Endodermal cell (in vitro differentiated cells): ENCODE measurements at regions not wholly inside any gene's neighbourhood (a gene's known extent, or its start where the extent isn't known, plus 50 kb on each side); places are given as distances from the start of the nearest gene placed in this dataset.

Source experiments
- DNase-seq: peaks from one replicate; pipeline ENCODE4 v3.0.0-alpha.2; 2017
- H3K27ac ChIP-seq: 2 replicates; pipeline ENCODE4 v1.5.1; 2013; ENCODE audit warnings: mild to moderate bottlenecking, low read depth, low read length, moderate library complexity
- H3K27me3 ChIP-seq: 2 replicates; pipeline ENCODE4 v1.6.1; 2013; ENCODE audit warnings: mild to moderate bottlenecking, low read length, moderate library complexity; ENCODE audit not compliant: insufficient read depth, control insufficient read depth, poor library complexity, severe bottlenecking
- H3K36me3 ChIP-seq: 2 replicates; pipeline ENCODE4 v1.7.0; 2013; ENCODE audit warnings: mild to moderate bottlenecking, low read length, moderate library complexity; ENCODE audit not compliant: control insufficient read depth, insufficient read depth
- H3K4me1 ChIP-seq: one replicate; pipeline ENCODE4 v1.7.0; 2013; ENCODE audit warnings: low read length; ENCODE audit not compliant: control insufficient read depth, insufficient read depth
- H3K4me3 ChIP-seq: 2 replicates; pipeline ENCODE4 v1.5.1; 2013; ENCODE audit warnings: mild to moderate bottlenecking, low read length, moderate library complexity
- H3K9ac ChIP-seq: 2 replicates; pipeline ENCODE4 v1.6.1; 2013; ENCODE audit warnings: mild to moderate bottlenecking, low read length, moderate library complexity; ENCODE audit not compliant: poor library complexity, severe bottlenecking; ENCODE audit errors: extremely low read depth
- H3K9me3 ChIP-seq: 2 replicates; pipeline ENCODE4 v1.6.1; 2013; ENCODE audit warnings: mild to moderate bottlenecking, low read length, moderate library complexity; ENCODE audit not compliant: control insufficient read depth
- H3K27ac Mint-ChIP-seq: 2 replicates; pipeline ENCODE4 v1.8.0; 2020; ENCODE audit warnings: mixed read lengths
- H3K27me3 Mint-ChIP-seq: 2 replicates; pipeline ENCODE4 v1.8.0; 2021; ENCODE audit warnings: mild to moderate bottlenecking, mixed read lengths; ENCODE audit not compliant: insufficient read depth
- H3K36me3 Mint-ChIP-seq: 2 replicates; pipeline ENCODE4 v1.8.0; 2020; ENCODE audit warnings: low read depth, mixed read lengths
- H3K4me1 Mint-ChIP-seq: 2 replicates; pipeline ENCODE4 v1.8.0; 2020; ENCODE audit warnings: mixed read lengths
- H3K4me3 Mint-ChIP-seq: 2 replicates; pipeline ENCODE4 v1.8.0; 2020; ENCODE audit warnings: mild to moderate bottlenecking, moderate library complexity, mixed read lengths
- H3K9me3 Mint-ChIP-seq: 2 replicates; pipeline ENCODE4 v1.8.0; 2020; ENCODE audit warnings: mild to moderate bottlenecking, mixed read lengths
- WGBS, 2 experiments: methylation state at CpG; one replicate each; pipeline versions ENCODE4 v1.1.5 to v1.1.7; 2013; ENCODE audit warnings: missing lambda C conversion rate in 2 of 2, mixed read lengths in 1 of 2; ENCODE audit not compliant: insufficient coverage in 1 of 2, insufficient read length in 1 of 2; 5-methylcytosine and 5-hydroxymethylcytosine counted together
- TF ChIP-seq, protein P1 (sequence below): fragments of 200-600 bp; sonication (generic); conservative IDR thresholded peaks from 2 replicates; pipeline ENCODE4 v1.5.0; 2021; ENCODE audit warnings: antibody characterized with exemption, mild to moderate bottlenecking

GRCh38 chr15:35755237-35755802, 209.4 kb upstream of the DPH6 start:
- no peak for DNase-seq
- WGBS, 2 experiments: 90% methylated on average over 1 of the region's 2 CpGs; no CpG with 5 or more reads in 1 of the 2 experiments
- no peaks in the 10 kb centered on the region for H3K4me1 ChIP-seq
- Mint-ChIP-seq H3K36me3 (no peaks in the 10 kb centered on the region), H3K4me3 (no peak overlapping the region), H3K27me3 (no peaks in the 10 kb centered on the region), H3K27ac (no peak overlapping the region), H3K9me3 (no peaks in the 10 kb centered on the region), H3K4me1 (peaks cover 5% of the 10 kb centered on the region)
- H3K9me3 ChIP-seq: no peaks in the 10 kb centered on the region
- no peaks in the 10 kb centered on the region for H3K36me3 ChIP-seq
- no peak overlapping the region for H3K4me3 ChIP-seq
- no peaks in the 10 kb centered on the region for H3K27me3 ChIP-seq
- no peak overlapping the region for H3K9ac ChIP-seq
- TF ChIP-seq, protein P1, sequence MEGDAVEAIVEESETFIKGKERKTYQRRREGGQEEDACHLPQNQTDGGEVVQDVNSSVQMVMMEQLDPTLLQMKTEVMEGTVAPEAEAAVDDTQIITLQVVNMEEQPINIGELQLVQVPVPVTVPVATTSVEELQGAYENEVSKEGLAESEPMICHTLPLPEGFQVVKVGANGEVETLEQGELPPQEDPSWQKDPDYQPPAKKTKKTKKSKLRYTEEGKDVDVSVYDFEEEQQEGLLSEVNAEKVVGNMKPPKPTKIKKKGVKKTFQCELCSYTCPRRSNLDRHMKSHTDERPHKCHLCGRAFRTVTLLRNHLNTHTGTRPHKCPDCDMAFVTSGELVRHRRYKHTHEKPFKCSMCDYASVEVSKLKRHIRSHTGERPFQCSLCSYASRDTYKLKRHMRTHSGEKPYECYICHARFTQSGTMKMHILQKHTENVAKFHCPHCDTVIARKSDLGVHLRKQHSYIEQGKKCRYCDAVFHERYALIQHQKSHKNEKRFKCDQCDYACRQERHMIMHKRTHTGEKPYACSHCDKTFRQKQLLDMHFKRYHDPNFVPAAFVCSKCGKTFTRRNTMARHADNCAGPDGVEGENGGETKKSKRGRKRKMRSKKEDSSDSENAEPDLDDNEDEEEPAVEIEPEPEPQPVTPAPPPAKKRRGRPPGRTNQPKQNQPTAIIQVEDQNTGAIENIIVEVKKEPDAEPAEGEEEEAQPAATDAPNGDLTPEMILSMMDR: no peak
- H3K27ac ChIP-seq: no peak overlapping the region

- TF ChIP-seq, protein P1: no peak
- Histone ChIP-seq H3K4me3 (no peak overlapping the region), H3K27ac (no peak overlapping the region), H3K9me3 (no peaks in the 10 kb centered on the region), H3K36me3 (no peaks in the 10 kb centered on the region), H3K9ac (no peak overlapping the region), H3K4me1 (no peaks in the 10 kb centered on the region), H3K27me3 (no peaks in the 10 kb centered on the region)
- H3K36me3 Mint-ChIP-seq: no peaks in the 10 kb centered on the region
- no peaks in the 10 kb centered on the region for H3K27me3 Mint-ChIP-seq
- no peak for DNase-seq
- H3K4me3 Mint-ChIP-seq: no peak overlapping the region
- H3K9me3 Mint-ChIP-seq: no peaks in the 10 kb centered on the region
- H3K27ac Mint-ChIP-seq: no peak overlapping the region
- H3K4me1 Mint-ChIP-seq: peaks cover 5% of the 10 kb centered on the region
- 81 to 100% methylated on average over 1 to 2 of the region's 3 CpGs for WGBS, 2 experiments
Measured at GRCh38 chr15:35756623-35757022, 210.7 kb upstream of the DPH6 start.

DNA sequence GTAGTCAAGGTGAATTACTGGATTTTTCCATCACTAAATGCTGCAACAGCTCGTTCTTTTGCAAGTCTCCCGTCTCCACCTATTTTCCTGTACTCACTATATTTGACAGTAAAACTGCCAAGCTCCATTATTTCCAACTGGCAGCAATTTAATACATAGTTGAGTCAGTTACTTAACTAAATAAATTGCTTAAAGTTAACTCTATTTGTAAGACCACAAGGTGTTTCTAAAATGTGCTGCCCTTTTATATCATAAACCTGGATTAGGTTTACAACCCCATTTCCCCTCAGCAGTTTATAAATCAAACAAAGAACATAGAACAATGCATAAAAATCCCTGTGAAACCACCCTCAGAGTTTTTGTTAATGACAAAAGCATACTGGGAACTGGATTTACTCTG, 211.4 kb upstream of the DPH6 start:
- 89% methylated on average over 2 of the region's 2 CpGs; no CpG with 5 or more reads in 1 of the 2 experiments for WGBS, 2 experiments
- no peak for DNase-seq
- Histone ChIP-seq H3K36me3 (no peaks in the 10 kb centered on the region), H3K27me3 (no peaks in the 10 kb centered on the region), H3K9ac (no peak overlapping the region), H3K4me3 (no peak overlapping the region), H3K9me3 (no peaks in the 10 kb centered on the region), H3K27ac (no peak overlapping the region), H3K4me1 (no peaks in the 10 kb centered on the region)
- Mint-ChIP-seq H3K27ac (no peak overlapping the region), H3K4me3 (no peak overlapping the region), H3K36me3 (no peaks in the 10 kb centered on the region), H3K4me1 (peaks cover 5% of the 10 kb centered on the region), H3K9me3 (no peaks in the 10 kb centered on the region), H3K27me3 (no peaks in the 10 kb centered on the region)
- TF ChIP-seq, protein P1: no peak
